Stimulated activated memory B cell treated with anti-CD40 and anti-IgM and Interleukin-4, amounts not matched to agents 10 μg/mL and 1 μg/mL and 100 μg/mL, for 72 hours (primary cell): ENCODE measurements at regions not wholly inside any gene's neighbourhood (a gene's known extent, or its start where the extent isn't known, plus 50 kb on each side); places are given as distances from the start of the nearest gene placed in this dataset.

Experiments used
- ATAC-seq: fragments of 150-1000 bp; cut with Tn5 transposase; 2 replicates; pipeline ENCODE4 v1.10.0; 2021
- H3K27ac Mint-ChIP-seq: one replicate; pipeline ENCODE4 v1.8.0; 2022; ENCODE audit warnings: mild to moderate bottlenecking, mixed read lengths
- H3K27me3 Mint-ChIP-seq: one replicate; pipeline ENCODE4 v1.8.0; 2022; ENCODE audit warnings: mixed read lengths
- H3K36me3 Mint-ChIP-seq: one replicate; pipeline ENCODE4 v1.8.0; 2022; ENCODE audit warnings: mixed read lengths
- H3K4me1 Mint-ChIP-seq: one replicate; pipeline ENCODE4 v1.8.0; 2022; ENCODE audit warnings: mixed read lengths
- H3K4me3 Mint-ChIP-seq: one replicate; pipeline ENCODE4 v1.8.0; 2022; ENCODE audit warnings: mild to moderate bottlenecking, moderate library complexity, mixed read lengths
- H3K9me3 Mint-ChIP-seq: one replicate; pipeline ENCODE4 v1.8.0; 2022; ENCODE audit warnings: mixed read lengths

GRCh38 chr9:29659014-29659413 is 2085.7 kb upstream of the C9orf72 start:
- no peak for ATAC-seq
- H3K36me3 Mint-ChIP-seq, result no peaks in the 10 kb centered on the region
- no peak overlapping the region for H3K27ac Mint-ChIP-seq
- H3K9me3 Mint-ChIP-seq, result peaks cover 7% of the 10 kb centered on the region
- H3K27me3 Mint-ChIP-seq, result no peaks in the 10 kb centered on the region
- no peaks in the 10 kb centered on the region for H3K4me1 Mint-ChIP-seq
- no peak overlapping the region for H3K4me3 Mint-ChIP-seq

GRCh38 chr9:29659736-29660135 is 2086.5 kb upstream of the C9orf72 start:
- no peak for ATAC-seq
- Mint-ChIP-seq H3K9me3 (peaks cover 9% of the 10 kb centered on the region), H3K27ac (no peak overlapping the region), H3K36me3 (no peaks in the 10 kb centered on the region), H3K4me3 (no peak overlapping the region), H3K4me1 (no peaks in the 10 kb centered on the region), H3K27me3 (no peaks in the 10 kb centered on the region)

GRCh38 chr9:29668732-29669131 is 2095.5 kb upstream of the C9orf72 start:
- Mint-ChIP-seq H3K4me3 (no peak overlapping the region), H3K27ac (no peak overlapping the region), H3K27me3 (no peaks in the 10 kb centered on the region), H3K9me3 (peaks cover 3% of the 10 kb centered on the region), H3K4me1 (no peaks in the 10 kb centered on the region), H3K36me3 (no peaks in the 10 kb centered on the region)
- ATAC-seq, result no peak

GRCh38 chr9:29669613-29670012 is 2096.3 kb upstream of the C9orf72 start:
- no peaks in the 10 kb centered on the region for H3K27me3 Mint-ChIP-seq
- H3K4me1 Mint-ChIP-seq, result no peaks in the 10 kb centered on the region
- H3K4me3 Mint-ChIP-seq, result no peak overlapping the region
- no peak for ATAC-seq
- H3K36me3 Mint-ChIP-seq, result no peaks in the 10 kb centered on the region
- no peak overlapping the region for H3K27ac Mint-ChIP-seq
- no peaks in the 10 kb centered on the region for H3K9me3 Mint-ChIP-seq

- H3K4me1 Mint-ChIP-seq, result no peaks in the 10 kb centered on the region
- ATAC-seq, result no peak
- peaks cover 5% of the 10 kb centered on the region for H3K9me3 Mint-ChIP-seq
- no peaks in the 10 kb centered on the region for H3K27me3 Mint-ChIP-seq
- no peak overlapping the region for H3K27ac Mint-ChIP-seq
- H3K4me3 Mint-ChIP-seq, result no peak overlapping the region
- no peaks in the 10 kb centered on the region for H3K36me3 Mint-ChIP-seq
Observed at GRCh38 chr9:29685531-29685930, 2112.2 kb upstream of the C9orf72 start.

- H3K27ac Mint-ChIP-seq, result no peak overlapping the region
Observed at GRCh38 chr9:29691145-29691544, 2117.9 kb upstream of the C9orf72 start.

GRCh38 chr9:29691758-29692407 is 2118.6 kb upstream of the C9orf72 start:
- peaks cover 13% of the 10 kb centered on the region for H3K9me3 Mint-ChIP-seq
- H3K4me1 Mint-ChIP-seq, result no peaks in the 10 kb centered on the region
- no peak overlapping the region for H3K27ac Mint-ChIP-seq
- ATAC-seq, result peak; percentile 41
- no peak overlapping the region for H3K4me3 Mint-ChIP-seq
- H3K36me3 Mint-ChIP-seq, result no peaks in the 10 kb centered on the region
- no peaks in the 10 kb centered on the region for H3K27me3 Mint-ChIP-seq

More at GRCh38 chr9:29691145-29691544, 2117.9 kb upstream of the C9orf72 start:
- H3K27me3 Mint-ChIP-seq, result no peaks in the 10 kb centered on the region
- no peak for ATAC-seq
- no peaks in the 10 kb centered on the region for H3K4me1 Mint-ChIP-seq
- no peak overlapping the region for H3K4me3 Mint-ChIP-seq
- no peaks in the 10 kb centered on the region for H3K36me3 Mint-ChIP-seq
- H3K9me3 Mint-ChIP-seq, result peaks cover 13% of the 10 kb centered on the region

- ATAC-seq, result no peak
- Mint-ChIP-seq H3K4me1 (no peaks in the 10 kb centered on the region), H3K27me3 (no peaks in the 10 kb centered on the region), H3K27ac (no peak overlapping the region), H3K9me3 (peaks cover 10% of the 10 kb centered on the region), H3K36me3 (no peaks in the 10 kb centered on the region), H3K4me3 (no peak overlapping the region)
Observed at GRCh38 chr9:29697011-29697410, 2123.7 kb upstream of the C9orf72 start.

- Mint-ChIP-seq H3K4me3 (no peak overlapping the region), H3K27ac (no peak overlapping the region), H3K4me1 (no peaks in the 10 kb centered on the region), H3K9me3 (no peaks in the 10 kb centered on the region), H3K27me3 (no peaks in the 10 kb centered on the region), H3K36me3 (no peaks in the 10 kb centered on the region)
- ATAC-seq, result no peak
Observed at GRCh38 chr9:29701559-29701958, 2128.3 kb upstream of the C9orf72 start.

- Mint-ChIP-seq H3K27me3 (no peaks in the 10 kb centered on the region), H3K9me3 (no peaks in the 10 kb centered on the region), H3K27ac (no peak overlapping the region), H3K36me3 (no peaks in the 10 kb centered on the region), H3K4me3 (no peak overlapping the region), H3K4me1 (no peaks in the 10 kb centered on the region)
- no peak for ATAC-seq
Observed at GRCh38 chr9:29701971-29702370, 2128.7 kb upstream of the C9orf72 start.

- Mint-ChIP-seq H3K27me3 (no peaks in the 10 kb centered on the region), H3K4me3 (no peak overlapping the region), H3K27ac (no peak overlapping the region), H3K4me1 (no peaks in the 10 kb centered on the region), H3K9me3 (peaks cover 13% of the 10 kb centered on the region), H3K36me3 (no peaks in the 10 kb centered on the region)
- ATAC-seq, result no peak
Observed at GRCh38 chr9:29714860-29715259, 2141.6 kb upstream of the C9orf72 start.

- H3K4me3 Mint-ChIP-seq, result no peak overlapping the region
- H3K36me3 Mint-ChIP-seq, result no peaks in the 10 kb centered on the region
- no peaks in the 10 kb centered on the region for H3K27me3 Mint-ChIP-seq
- no peak for ATAC-seq
- H3K27ac Mint-ChIP-seq, result no peak overlapping the region
- no peaks in the 10 kb centered on the region for H3K4me1 Mint-ChIP-seq
- H3K9me3 Mint-ChIP-seq, result peaks cover 10% of the 10 kb centered on the region
Observed at GRCh38 chr9:29717631-29718030, 2144.3 kb upstream of the C9orf72 start.

- Mint-ChIP-seq H3K27ac (no peak overlapping the region), H3K27me3 (no peaks in the 10 kb centered on the region), H3K36me3 (no peaks in the 10 kb centered on the region), H3K4me1 (no peaks in the 10 kb centered on the region), H3K4me3 (no peak overlapping the region), H3K9me3 (peaks cover 13% of the 10 kb centered on the region)
- no peak for ATAC-seq
Observed at GRCh38 chr9:29730163-29730562, 2156.9 kb upstream of the C9orf72 start.

- Mint-ChIP-seq H3K4me1 (no peaks in the 10 kb centered on the region), H3K27me3 (no peaks in the 10 kb centered on the region), H3K4me3 (no peak overlapping the region), H3K36me3 (no peaks in the 10 kb centered on the region), H3K27ac (no peak overlapping the region), H3K9me3 (peaks cover 11% of the 10 kb centered on the region)
- ATAC-seq, result no peak
Observed at GRCh38 chr9:29740518-29740917, 2167.2 kb upstream of the C9orf72 start.

- Mint-ChIP-seq H3K9me3 (peaks cover 11% of the 10 kb centered on the region), H3K4me1 (no peaks in the 10 kb centered on the region), H3K36me3 (no peaks in the 10 kb centered on the region), H3K27me3 (no peaks in the 10 kb centered on the region), H3K27ac (no peak overlapping the region), H3K4me3 (no peak overlapping the region)
- no peak for ATAC-seq
Observed at GRCh38 chr9:29741169-29741568, 2167.9 kb upstream of the C9orf72 start.

GRCh38 chr9:29750062-29750461 is 2176.8 kb upstream of the C9orf72 start:
- no peak for ATAC-seq
- Mint-ChIP-seq H3K9me3 (peaks cover 2% of the 10 kb centered on the region), H3K27me3 (no peaks in the 10 kb centered on the region), H3K36me3 (no peaks in the 10 kb centered on the region), H3K4me1 (no peaks in the 10 kb centered on the region), H3K4me3 (no peak overlapping the region), H3K27ac (no peak overlapping the region)

GRCh38 chr9:29751226-29751625 is 2177.9 kb upstream of the C9orf72 start:
- no peaks in the 10 kb centered on the region for H3K36me3 Mint-ChIP-seq
- H3K4me1 Mint-ChIP-seq, result no peaks in the 10 kb centered on the region
- H3K9me3 Mint-ChIP-seq, result no peaks in the 10 kb centered on the region
- H3K27ac Mint-ChIP-seq, result no peak overlapping the region
- H3K4me3 Mint-ChIP-seq, result no peak overlapping the region
- no peak for ATAC-seq
- no peaks in the 10 kb centered on the region for H3K27me3 Mint-ChIP-seq
